DOHH2 (cell line): ENCODE measurements at regions not wholly inside any gene's neighbourhood (a gene's known extent, or its start where the extent isn't known, plus 50 kb on each side); places are given as distances from the start of the nearest gene placed in this dataset.

Experiments used
- CTCF ChIP-seq: fragments of 200-600 bp; sonication (generic); IDR thresholded peaks from one replicate; pipeline ENCODE4 v1.5.1; 2014; ENCODE audit warnings: antibody characterized with exemption, mild to moderate bottlenecking, low read depth, low read length; ENCODE audit not compliant: poor library complexity, severe bottlenecking
- EZH2phosphoT487 ChIP-seq: fragments of 200-600 bp; sonication (generic); IDR thresholded peaks from 2 replicates; pipeline ENCODE4 v1.6.1; 2017; ENCODE audit warnings: borderline replicate concordance, mild to moderate bottlenecking, antibody characterized with exemption, low read length, moderate library complexity, mixed read lengths

DNA sequence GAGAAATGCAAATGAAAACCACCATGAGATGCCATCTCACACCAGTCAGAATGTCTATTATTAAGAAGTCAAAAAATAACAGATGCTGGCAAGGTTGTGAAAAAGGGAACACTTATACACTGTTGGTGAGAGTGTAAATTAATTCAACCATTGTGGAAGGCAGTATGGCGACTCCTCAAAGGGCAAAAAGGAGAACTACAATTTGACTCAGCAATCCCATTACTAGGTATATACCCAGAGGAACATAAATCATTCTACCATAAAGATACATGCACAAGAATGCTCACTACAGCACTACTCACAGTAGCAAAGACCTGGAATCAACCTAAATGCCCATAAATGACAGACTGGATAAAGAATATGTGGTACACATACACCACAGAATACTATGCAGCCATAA is 161.1 kb upstream of the PDGFD start:
- TF ChIP-seq CTCF (no peak), EZH2phosphoT487 (no peak)
